GM23338 (cell line): ENCODE measurements at regions not wholly inside any gene's neighbourhood (a gene's known extent, or its start where the extent isn't known, plus 50 kb on each side); places are given as distances from the start of the nearest gene placed in this dataset.

Experiments used
- EZH2phosphoT487 ChIP-seq: fragments of 200-600 bp; sonication (generic); IDR thresholded peaks from one replicate; pipeline ENCODE4 v1.8.1; 2018; ENCODE audit warnings: antibody characterized with exemption; ENCODE audit not compliant: unreplicated experiment
- JUNB ChIP-seq: IDR thresholded peaks from one replicate; pipeline ENCODE4 v1.6.1; 2016; ENCODE audit warnings: antibody characterized with exemption; ENCODE audit not compliant: unreplicated experiment
- TF ChIP-seq, protein P1 (sequence below): IDR thresholded peaks from 2 replicates; pipeline ENCODE4 v1.6.1; 2016; ENCODE audit warnings: antibody characterized with exemption

DNA sequence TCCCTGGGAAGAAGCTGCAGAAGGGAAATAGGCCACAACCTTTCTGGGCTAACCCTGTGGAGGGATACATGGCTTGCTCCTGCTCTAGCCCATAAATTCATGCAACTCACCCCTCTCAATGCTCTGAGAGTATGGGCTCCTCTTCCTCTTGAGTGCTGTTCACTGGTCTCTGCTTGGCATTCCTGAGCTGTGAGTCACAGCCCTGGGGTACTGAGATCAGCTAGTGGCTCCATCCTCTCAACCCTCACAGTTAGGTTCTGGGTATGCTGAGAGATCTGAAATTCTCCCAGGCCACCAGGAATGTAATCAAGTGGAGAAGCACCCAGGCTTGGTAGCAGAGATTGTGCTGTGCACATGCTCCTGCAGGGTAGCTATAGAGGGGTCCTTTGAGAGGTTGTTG, 60.6 kb upstream of the SPANXN2 start (continued):
- TF ChIP-seq, protein P1, sequence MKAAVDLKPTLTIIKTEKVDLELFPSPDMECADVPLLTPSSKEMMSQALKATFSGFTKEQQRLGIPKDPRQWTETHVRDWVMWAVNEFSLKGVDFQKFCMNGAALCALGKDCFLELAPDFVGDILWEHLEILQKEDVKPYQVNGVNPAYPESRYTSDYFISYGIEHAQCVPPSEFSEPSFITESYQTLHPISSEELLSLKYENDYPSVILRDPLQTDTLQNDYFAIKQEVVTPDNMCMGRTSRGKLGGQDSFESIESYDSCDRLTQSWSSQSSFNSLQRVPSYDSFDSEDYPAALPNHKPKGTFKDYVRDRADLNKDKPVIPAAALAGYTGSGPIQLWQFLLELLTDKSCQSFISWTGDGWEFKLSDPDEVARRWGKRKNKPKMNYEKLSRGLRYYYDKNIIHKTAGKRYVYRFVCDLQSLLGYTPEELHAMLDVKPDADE: no peak
- TF ChIP-seq JUNB (no peak), EZH2phosphoT487 (no peak)
